Left forelimb (tissue), 1 donor: ENCODE measurements at regions not wholly inside any gene's neighbourhood (a gene's known extent, or its start where the extent isn't known, plus 50 kb on each side); places are given as distances from the start of the nearest gene placed in this dataset.

Source experiments
- DNase-seq: peaks from one replicate; pipeline ENCODE4 v3.0.0-alpha.2; 2018; ENCODE audit warnings: low spot score

GRCh38 chr4:96685691-96686090 lies 845.8 kb downstream of the PDHA2 start:
- DNase-seq, result no peak

- DNase-seq, result no peak
Observed at GRCh38 chr4:96691521-96691920, 851.6 kb downstream of the PDHA2 start.

- no peak for DNase-seq
Observed at GRCh38 chr4:96698831-96699230, 858.9 kb downstream of the PDHA2 start.

- DNase-seq, result no peak
Observed at GRCh38 chr4:96703265-96703664, 863.4 kb downstream of the PDHA2 start.

- DNase-seq, result no peak
Observed at GRCh38 chr4:96708766-96709165, 868.9 kb downstream of the PDHA2 start.

DNA sequence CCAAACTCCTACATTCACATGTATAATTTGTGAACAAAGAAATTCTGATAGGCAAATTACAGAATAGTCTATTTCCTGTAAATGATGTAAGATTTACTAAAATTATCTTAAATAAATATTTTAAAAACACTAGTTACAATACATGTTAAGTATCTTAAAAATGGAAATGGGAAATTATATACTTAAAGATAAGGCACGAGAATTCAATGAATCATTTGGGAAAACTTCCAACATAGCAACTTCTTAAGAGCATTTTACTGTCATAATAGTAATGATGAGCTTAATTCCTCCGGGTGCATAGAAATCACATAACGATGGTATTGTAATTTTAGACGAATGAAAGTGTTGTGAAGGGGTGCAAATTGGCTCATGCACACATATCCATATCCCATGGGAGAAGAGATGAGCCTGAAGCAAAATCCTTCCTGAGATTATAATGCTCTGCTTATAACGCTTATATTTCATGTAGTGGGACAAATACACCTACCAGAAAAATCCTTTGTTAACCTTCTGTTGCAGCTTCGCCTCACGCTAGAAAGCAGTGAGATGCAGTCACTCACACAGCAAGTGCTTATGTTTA lies 873.5 kb downstream of the PDHA2 start:
- no peak for DNase-seq

- DNase-seq, result no peak
Observed at GRCh38 chr4:96729641-96730040, 889.7 kb downstream of the PDHA2 start.

GRCh38 chr4:96730432-96730831 lies 890.5 kb downstream of the PDHA2 start:
- DNase-seq, result no peak

- no peak for DNase-seq
Observed at GRCh38 chr4:96736352-96736889, 896.5 kb downstream of the PDHA2 start.

DNA sequence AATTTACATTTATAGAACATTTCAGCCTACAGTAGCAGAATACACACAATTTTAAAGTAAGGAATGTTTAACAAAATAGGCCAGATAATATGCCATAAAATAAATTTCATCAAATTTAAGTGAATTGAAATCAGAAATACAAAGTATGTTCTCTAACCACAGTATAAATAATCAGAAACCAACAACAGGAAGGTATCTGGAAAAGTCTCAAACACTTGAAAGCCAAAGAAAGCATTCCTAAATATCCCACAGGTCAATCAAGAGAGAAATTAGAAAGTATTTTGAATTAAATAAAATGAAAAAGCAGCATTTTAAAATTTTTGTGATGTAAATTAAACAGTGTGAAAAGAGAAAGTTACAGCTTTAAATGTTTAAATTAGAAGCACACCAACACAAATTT lies 899.2 kb downstream of the PDHA2 start:
- DNase-seq, result no peak

DNA sequence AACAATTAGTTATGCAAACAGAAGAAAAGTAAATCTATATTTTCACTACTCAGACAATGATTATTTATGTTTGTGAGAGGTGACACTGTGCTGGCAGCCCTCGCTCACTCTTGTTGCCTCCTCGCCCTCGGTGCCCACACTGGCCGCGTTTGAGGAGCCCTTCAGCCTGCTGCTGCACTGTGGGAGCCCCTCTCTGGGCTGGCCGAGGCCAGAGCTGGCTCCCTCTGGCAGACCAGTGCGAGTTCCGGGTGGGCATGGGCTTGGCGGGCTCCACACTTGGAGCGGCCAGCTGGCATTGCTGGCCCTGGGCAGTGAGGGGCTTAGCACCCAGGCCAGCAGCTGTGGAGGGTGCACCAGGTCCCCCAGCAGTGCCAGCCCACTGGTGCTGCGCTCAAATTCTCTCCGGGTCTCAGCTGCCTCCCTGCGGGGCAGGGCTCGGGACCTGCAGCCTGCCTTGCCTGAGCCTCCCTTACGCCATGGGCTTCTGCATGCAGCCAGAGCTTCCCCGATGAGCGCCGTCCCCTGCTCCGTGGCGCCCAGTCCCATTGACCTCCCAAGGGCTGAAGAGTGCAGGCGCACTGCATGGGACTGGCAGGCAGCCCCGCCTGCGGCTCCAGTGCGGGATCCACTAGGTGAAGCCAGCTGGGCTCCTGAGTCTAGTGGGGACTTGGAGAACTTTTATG lies 902.6 kb downstream of the PDHA2 start:
- no peak for DNase-seq

DNA sequence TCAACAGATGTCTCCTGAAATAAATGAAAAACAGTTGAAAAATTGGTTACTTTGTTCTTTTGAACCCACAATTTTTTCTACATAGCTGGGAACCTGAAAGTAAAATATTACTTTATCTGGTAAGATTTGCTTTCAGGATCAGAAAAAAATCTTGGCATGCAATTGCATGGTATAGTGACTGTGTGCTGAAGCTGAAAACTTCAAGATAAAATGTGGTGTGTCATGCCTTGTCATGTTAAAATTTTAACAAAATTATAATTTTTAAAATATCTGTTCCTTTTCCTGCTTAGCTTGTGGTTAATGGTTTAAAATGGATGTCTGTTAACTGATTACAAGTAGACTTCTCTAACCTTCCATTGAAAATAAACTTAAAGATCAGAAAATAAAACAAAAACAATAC lies 904.8 kb downstream of the PDHA2 start:
- DNase-seq, result no peak

DNA sequence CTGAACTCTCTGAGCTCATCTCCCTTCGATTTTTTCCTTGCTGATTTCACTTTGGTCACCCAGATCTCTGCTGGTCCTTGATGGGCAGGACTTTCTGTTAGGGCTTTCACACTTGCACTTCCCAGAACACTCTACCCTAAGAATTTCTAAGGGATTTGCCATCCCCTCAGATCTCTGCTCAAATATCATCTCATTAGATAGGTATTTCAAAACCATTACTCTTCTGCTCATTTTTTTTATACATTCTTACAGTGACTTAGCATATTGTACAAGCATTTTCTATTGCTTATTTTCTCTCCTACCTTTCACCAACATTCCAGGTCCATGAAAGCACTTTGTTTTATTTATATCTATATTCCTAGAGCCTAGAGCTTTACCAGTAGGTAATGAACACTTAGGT lies 913.3 kb downstream of the PDHA2 start:
- DNase-seq, result no peak

DNA sequence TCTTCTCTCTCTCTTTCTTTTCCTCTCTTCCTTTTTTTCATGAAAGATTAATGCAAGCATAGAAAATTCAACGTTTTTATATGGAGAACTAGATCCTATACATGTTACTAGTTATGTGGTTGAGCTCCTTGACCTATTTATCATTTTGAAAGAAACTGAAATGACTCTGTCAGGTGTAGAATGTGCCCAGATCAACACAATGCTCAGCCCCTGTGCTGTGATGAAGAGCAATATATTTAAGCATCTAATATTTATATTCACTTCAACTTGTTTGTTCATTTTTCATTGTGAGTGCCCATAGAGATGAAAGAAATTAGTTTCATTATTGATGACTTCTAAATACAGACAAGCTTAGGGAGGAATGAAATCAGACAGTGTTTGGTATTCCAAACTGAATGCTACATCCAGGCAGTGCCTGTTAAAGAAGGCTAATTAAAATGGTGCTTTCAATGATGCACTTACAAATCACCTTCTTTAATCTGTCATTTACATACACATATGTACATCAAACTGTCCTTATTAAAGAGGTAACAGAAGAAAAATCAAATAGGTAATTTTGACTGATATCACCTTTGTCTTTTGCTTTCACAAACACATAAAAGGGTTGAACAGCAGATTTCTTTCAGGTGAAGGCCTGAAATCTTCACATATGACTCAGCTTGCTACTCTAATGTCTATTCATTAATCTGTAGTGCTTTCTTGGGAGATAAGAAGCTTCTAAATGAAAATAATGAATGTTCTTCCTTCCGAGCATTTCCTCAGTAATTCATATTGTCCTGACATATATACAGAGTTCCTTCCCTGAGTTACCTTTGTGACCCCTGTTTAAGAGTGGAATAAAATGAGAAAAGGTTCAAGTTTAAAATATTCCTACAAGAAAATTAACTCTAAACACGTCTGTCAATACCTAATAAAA lies 915.9 kb downstream of the PDHA2 start:
- no peak for DNase-seq

GRCh38 chr4:96756584-96756983 lies 916.7 kb downstream of the PDHA2 start:
- no peak for DNase-seq

GRCh38 chr4:96763546-96763945 lies 923.7 kb downstream of the PDHA2 start:
- peak; percentile 63 for DNase-seq

- no peak for DNase-seq
Observed at GRCh38 chr4:96766359-96766758, 926.5 kb downstream of the PDHA2 start.

DNA sequence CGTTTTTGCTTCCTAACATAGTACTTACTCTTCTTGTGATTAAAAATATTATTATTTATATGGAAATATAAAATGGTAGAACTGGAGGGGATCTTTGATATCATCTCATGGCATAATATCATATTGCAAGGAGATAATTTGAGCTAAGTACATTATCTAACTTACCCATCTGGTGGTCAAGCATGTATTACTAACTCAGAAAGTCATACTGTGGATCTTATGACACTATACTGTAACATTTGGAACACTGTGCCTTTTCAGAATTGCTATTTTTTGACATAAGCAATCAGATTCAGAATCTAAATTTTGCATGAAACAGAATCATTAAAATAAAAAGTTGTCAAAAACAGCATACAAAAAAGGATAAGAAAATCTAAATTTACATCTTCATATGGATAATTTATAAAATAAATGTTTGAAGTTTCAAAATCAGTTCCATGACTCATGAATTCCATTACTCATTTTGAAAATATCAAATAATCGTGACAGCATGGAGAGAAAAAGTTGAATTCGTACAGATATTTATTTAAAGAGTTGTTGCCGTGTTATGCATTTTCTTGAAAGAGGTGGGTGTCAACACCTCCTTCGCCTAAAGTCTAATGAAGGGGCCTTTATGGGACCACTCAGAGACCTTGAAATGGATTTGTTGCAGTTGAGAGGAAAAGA lies 928.1 kb downstream of the PDHA2 start:
- DNase-seq, result no peak

DNA sequence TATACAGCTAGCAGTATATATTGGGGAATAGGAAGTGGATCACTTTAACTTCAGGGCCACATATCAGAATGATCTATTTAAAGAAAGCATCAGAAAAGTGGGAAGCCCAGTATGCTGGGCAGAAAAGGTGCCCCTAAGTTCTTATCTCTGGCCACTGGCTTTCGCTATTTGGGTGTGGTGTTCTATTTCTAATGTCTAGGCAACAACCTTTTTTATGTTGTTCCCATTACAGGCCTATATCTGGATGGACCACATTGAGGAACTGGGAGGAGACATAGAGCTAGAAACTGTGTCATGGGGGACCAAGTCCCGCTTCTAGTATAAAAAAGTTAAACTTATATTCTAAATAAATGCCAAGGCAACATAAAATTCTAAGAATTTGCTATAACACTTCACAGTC lies 935.6 kb downstream of the PDHA2 start:
- DNase-seq, result no peak

- no peak for DNase-seq
Observed at GRCh38 chr4:96776920-96777527, 937.1 kb downstream of the PDHA2 start.

GRCh38 chr4:96784336-96784735 lies 944.4 kb downstream of the PDHA2 start:
- DNase-seq, result no peak

DNA sequence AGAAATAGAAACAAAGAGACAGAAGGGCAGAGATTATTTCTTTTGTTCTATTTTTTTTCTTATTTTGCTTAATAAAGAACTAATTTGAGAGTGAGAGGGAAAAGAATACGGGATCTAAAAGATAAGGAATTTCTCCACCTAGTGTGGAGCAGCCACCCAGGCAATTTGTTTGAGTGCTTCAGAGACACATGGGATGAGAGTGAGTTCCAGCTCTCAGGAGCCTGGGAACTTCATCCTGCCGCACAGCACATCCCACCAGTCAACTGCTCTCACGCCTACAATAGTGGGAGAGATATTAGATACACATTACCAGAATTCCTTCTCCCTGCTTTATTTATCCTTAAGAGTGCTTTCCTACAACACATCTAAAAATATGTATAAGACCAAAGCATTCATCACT lies 946.4 kb downstream of the PDHA2 start:
- DNase-seq, result no peak
